GM06990 (cell line): ENCODE measurements at regions not wholly inside any gene's neighbourhood (a gene's known extent, or its start where the extent isn't known, plus 50 kb on each side); places are given as distances from the start of the nearest gene placed in this dataset.
"Not testable (repeated sequence)": the region's sequence is repeated elsewhere in the genome, so short reads cannot be mapped to it uniquely, and the experiment has no call there.

Source experiments
- DNase-seq: peaks from one replicate; pipeline ENCODE4 v3.0.0-alpha.2; 2011; ENCODE audit not compliant: insufficient read length; ENCODE audit errors: extremely low read depth
- H3K27me3 ChIP-seq: replicated peaks from 2 replicates; pipeline ENCODE4 v1.6.0; 2011; ENCODE audit warnings: low read length; ENCODE audit not compliant: control insufficient read depth, insufficient read depth
- H3K36me3 ChIP-seq: 2 replicates; pipeline ENCODE4 v1.5.1; 2011; ENCODE audit warnings: low read length; ENCODE audit not compliant: control insufficient read depth, insufficient read depth
- H3K4me3 ChIP-seq: replicated peaks from 2 replicates; pipeline ENCODE4 v1.5.1; 2011; ENCODE audit warnings: low read depth, mild to moderate bottlenecking, control low read depth, low read length

DNA sequence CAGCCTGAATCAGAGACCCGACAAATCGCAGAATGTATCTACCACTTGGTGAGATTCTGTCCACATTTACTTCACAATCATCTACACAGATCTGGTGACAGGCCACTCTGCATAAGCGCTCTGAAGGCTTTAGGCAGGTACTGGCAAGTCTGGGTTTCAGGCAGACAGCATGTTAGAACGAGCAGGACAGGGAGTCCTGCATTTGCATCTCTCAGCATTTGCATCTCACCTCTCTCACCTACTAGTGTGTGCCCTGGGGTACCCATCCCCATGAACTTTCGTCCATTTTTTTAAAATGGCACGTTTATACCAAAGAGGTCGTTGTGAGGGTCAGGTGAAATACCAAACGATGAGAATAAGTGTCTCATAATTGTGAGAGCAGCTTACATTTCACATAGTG lies 108.2 kb downstream of the SPATA31A1 start:
- not testable (repeated sequence) for H3K36me3 ChIP-seq, DNase-seq, H3K27me3 ChIP-seq
- H3K4me3 ChIP-seq = peak overlapping the region; percentile 66

DNA sequence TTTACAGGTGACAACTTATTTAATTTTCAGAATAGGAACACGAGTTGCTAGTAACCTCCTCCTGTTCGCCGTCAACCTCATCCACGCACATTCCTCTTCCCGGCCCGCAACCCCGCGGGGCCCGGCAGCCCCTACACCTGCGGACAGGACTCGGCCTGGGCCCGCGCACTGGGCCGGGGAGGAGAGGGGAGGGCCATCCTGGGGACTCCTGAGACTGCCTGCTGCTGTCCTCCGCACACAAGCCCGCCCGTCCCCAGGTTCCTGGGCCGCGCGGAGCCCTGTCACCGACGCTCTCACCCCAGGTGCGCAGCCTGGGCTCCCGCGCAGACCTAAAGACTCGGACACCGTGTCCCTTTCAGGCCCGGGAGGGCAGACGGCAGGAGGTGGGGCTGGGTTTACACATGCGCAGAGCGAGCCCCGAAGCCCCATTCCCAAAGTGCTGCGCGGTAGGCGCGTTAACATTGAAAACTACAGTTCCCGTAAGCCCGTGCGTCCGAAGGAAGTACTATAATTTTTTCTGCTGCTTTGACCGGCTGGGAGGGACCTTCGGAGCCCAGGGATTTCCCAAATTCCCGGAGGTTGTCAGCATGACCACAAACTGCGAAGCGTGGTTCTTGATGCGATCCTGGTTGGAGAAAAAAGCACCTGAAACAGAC lies 108.8 kb downstream of the SPATA31A1 start:
- H3K36me3 ChIP-seq, H3K27me3 ChIP-seq: not testable (repeated sequence)
- peak; percentile 74 for DNase-seq
- peak overlapping the region; percentile 66 for H3K4me3 ChIP-seq

DNA sequence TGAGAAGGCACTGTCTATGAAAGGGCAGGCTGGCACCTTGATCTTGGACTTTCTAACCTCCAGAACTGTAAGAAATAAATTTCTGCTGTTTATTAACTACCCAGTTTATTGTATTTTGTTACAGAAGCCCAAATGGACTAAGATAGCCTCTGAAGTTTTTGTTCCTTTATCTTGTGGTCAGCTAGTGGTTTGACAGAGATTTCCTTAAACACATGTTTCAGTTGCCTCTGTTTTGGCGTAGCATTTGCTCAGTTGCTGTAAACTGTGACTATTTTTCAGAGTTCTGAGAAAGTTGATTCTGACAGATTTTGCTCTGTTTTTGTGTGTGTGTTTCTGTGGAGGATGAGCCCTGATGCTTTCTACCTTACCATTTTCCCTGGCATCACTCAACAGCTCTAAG lies 119.0 kb downstream of the SPATA31A1 start:
- DNase-seq, H3K4me3 ChIP-seq, H3K36me3 ChIP-seq, H3K27me3 ChIP-seq: not testable (repeated sequence)

GRCh38 chr9:39483073-39483472 lies 127.6 kb downstream of the SPATA31A1 start:
- DNase-seq, H3K36me3 ChIP-seq, H3K27me3 ChIP-seq, H3K4me3 ChIP-seq: not testable (repeated sequence)

DNA sequence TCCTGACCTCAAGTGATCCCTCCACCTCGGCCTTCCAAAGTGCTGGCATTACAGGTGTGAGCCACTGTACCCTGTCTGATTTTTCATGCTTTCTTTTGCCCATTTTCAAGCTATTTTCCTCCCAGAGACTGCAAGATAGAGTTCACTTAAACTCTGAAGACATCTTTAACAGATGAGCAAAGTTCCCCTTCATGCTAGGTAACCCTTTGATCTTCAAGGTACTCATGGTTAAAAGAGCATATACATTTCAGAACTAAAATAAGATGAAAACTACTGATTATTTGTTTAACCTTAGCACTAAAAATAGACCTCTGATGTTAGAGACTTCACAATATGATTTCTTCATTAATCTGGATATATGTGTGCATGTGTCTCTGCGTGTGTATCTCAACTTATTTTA lies 128.4 kb downstream of the SPATA31A1 start:
- not testable (repeated sequence) for H3K27me3 ChIP-seq, H3K4me3 ChIP-seq, DNase-seq, H3K36me3 ChIP-seq

GRCh38 chr9:39484292-39484691 lies 128.8 kb downstream of the SPATA31A1 start:
- H3K27me3 ChIP-seq, H3K36me3 ChIP-seq, H3K4me3 ChIP-seq, DNase-seq: not testable (repeated sequence)

DNA sequence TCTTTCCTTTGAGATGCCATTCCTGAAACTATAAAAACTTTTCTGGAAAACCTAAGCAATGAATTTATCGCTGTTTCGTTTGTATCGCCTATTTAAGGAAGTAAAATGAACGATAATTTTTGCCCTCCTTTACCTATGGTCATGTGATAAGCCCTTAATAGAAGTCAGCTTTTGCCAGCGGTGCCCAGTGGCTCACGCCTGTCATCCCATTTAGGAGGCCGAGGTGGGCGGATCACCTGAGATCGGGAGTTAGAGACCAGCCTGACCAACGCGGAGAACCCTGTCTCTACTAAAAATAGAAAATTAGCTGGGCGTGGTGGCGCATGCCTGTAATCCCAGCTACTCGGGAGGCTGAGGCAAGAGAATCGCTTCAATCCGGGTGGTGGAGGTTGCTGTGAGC lies 132.0 kb downstream of the SPATA31A1 start:
- H3K36me3 ChIP-seq, DNase-seq, H3K4me3 ChIP-seq, H3K27me3 ChIP-seq: not testable (repeated sequence)

DNA sequence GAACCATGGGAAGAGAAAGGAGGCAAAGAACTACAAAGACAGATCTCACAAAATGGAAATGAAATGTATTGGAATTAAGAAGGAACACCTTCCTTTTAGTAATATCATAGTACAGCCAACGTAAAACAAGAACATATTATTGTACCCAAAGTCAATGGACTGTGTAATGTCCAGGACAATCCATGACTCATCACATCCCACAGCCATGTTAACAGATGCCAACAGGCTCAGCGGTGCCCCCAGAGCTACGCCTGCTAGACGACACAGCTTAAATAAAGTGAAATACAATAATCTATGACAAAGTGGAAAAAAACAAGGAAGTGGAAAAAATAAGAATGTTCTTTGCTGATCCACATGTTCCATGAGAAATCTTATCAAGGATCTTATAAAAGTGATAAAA lies 140.8 kb downstream of the SPATA31A1 start:
- DNase-seq, H3K27me3 ChIP-seq, H3K36me3 ChIP-seq, H3K4me3 ChIP-seq: not testable (repeated sequence)

DNA sequence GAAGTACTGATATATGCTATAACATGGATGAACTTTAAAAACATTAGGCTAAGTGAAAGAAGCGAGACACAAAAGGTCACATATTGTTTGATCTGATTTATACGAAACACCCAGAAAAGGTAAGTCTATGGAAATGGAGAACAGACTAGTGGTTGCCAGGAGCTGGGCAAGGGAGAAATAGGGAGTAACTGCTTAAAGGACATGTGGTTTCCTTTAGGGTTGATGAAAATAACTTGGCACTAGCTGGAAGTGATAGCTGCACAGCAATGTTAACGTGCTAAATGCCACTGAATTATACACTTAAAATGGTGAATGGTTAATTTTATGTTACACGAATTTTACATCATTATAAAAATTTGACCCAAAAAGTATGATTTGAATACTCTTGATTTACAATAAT lies 147.7 kb downstream of the SPATA31A1 start:
- DNase-seq = not testable (repeated sequence)

GRCh38 chr9:39527387-39528029 lies 172.0 kb downstream of the SPATA31A1 start:
- DNase-seq, H3K27me3 ChIP-seq, H3K4me3 ChIP-seq, H3K36me3 ChIP-seq: not testable (repeated sequence)

More for the DNA sequence above, 147.7 kb downstream of the SPATA31A1 start:
- not testable (repeated sequence) for H3K4me3 ChIP-seq, H3K36me3 ChIP-seq, H3K27me3 ChIP-seq

- not testable (repeated sequence) for H3K4me3 ChIP-seq, H3K36me3 ChIP-seq, H3K27me3 ChIP-seq, DNase-seq
Observed at GRCh38 chr9:39532597-39532996, 177.1 kb downstream of the SPATA31A1 start.

DNA sequence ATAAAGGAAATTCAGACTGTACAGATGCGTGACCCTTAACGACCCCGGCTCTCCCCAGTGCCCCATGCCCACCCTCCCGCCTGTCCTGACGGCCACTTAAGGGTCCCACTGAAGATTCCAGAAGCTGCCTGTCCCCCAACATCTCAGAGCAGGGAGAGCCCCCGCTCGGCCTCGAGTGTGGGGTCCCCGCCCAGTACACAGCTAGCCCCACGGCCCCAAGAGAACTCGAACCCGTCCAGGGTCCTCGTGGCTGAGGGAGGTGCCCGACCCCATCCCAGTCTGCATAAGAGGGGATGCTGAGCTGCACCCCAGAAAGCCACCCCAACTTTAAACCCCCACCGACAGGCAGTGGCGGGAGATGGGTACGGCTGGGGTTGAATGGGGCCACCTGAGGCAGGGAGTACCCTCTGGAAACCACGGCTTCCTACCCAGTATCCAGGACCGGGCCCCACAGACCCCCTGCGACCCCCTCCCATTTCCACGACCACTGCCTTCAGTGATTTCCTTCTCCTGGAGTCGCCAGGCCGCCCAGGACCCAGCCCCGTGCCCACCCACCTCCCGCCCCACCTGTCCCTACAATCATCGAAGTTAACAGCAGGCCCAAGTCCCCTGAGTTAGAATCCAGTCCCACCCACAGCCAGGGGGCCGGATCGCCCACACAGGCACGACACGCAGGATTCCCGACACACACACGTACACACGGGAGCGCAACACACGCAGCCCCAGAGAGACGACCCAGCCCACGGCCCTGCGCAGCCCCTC lies 177.7 kb downstream of the SPATA31A1 start:
- not testable (repeated sequence) for H3K4me3 ChIP-seq, DNase-seq, H3K36me3 ChIP-seq, H3K27me3 ChIP-seq

- not testable (repeated sequence) for H3K36me3 ChIP-seq, H3K27me3 ChIP-seq, DNase-seq, H3K4me3 ChIP-seq
Observed at GRCh38 chr9:39533763-39534548, 178.5 kb downstream of the SPATA31A1 start.

DNA sequence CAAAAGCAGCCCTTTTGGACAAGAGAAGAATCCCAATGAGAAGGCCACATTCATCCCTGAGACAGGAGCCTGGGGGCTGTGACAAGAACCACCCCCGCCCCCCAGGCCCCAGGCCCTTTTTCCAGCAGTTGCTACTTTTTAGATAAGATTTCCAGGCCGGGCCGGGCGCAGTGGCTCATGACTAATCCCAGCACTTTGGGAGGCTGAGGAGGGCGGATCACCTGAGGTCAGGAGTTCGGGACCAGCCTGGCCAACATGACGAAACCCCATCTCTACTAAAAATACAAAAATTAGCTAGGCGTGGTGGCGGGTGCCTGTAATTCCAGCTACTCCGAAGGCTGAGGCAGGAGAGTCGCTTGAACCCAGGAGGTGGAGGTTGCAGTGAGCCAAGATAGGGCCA lies 179.4 kb downstream of the SPATA31A1 start:
- H3K36me3 ChIP-seq, H3K4me3 ChIP-seq, DNase-seq, H3K27me3 ChIP-seq: not testable (repeated sequence)
